Stomach (tissue), 8 donors: ENCODE measurements at regions not wholly inside any gene's neighbourhood (a gene's known extent, or its start where the extent isn't known, plus 50 kb on each side); places are given as distances from the start of the nearest gene placed in this dataset.

ENCODE experiments used
- DNase-seq, 2 donors: peaks; one replicate each; pipeline versions ENCODE4 v3.0.0 to v3.0.0-alpha.2; 2013 to 2019
- H3K27ac ChIP-seq, 5 donors: fragments of 200-600 bp in 4 of 5; sonication (generic) in 4 of 5; one replicate each; pipeline ENCODE4 v1.5.1; 2013 to 2019; ENCODE audit warnings: mild to moderate bottlenecking in 1 of 5, moderate library complexity in 1 of 5
- H3K27me3 ChIP-seq, 3 donors: fragments of 200-600 bp; sonication (generic); one replicate each; pipeline ENCODE4 v1.5.1; 2017 to 2019; ENCODE audit warnings: mixed run types in 1 of 3
- H3K36me3 ChIP-seq, 4 donors: fragments of 200-600 bp; sonication (generic); 1 replicate in 3 of 4; 2 replicates in 1 of 4; pipeline ENCODE4 v1.5.1; 2016 to 2019
- H3K4me1 ChIP-seq, 4 donors: fragments of 200-600 bp; sonication (generic); one replicate each; pipeline ENCODE4 v1.5.1; 2016 to 2019
- H3K4me3 ChIP-seq, 4 donors: fragments of 200-600 bp; sonication (generic) in 3 of 4; one replicate each; pipeline ENCODE4 v1.5.1; 2016 to 2019; ENCODE audit warnings: mild to moderate bottlenecking in 1 of 4
- H3K9me3 ChIP-seq, 4 donors: fragments of 200-600 bp; sonication (generic); one replicate each; pipeline ENCODE4 v1.5.1; 2016 to 2019
- CTCF ChIP-seq, 7 experiments: fragments of 450-650 bp in 4 of 7; fragments of 200-600 bp in 3 of 7; sonication (generic) in 3 of 7; IDR thresholded peaks; one replicate each; pipeline ENCODE4 v1.5.1; 2016 to 2019; ENCODE audit warnings: antibody characterized with exemption in 7 of 7, control low read depth in 2 of 7, mild to moderate bottlenecking in 1 of 7
- EP300 ChIP-seq: sonication (generic); formaldehyde crosslinking; IDR thresholded peaks from one replicate; pipeline ENCODE4 v1.6.1; 2017; ENCODE audit warnings: antibody characterized with exemption
- POLR2A ChIP-seq, 4 donors: fragments of 450-650 bp; IDR thresholded peaks; one replicate each; pipeline ENCODE4 v1.6.1; 2016; ENCODE audit warnings: antibody characterized with exemption in 4 of 4, control low read depth in 2 of 4, mild to moderate bottlenecking in 1 of 4, moderate library complexity in 1 of 4
- POLR2AphosphoS5 ChIP-seq, 3 donors: sonication (generic); formaldehyde crosslinking; IDR thresholded peaks; one replicate each; pipeline ENCODE4 v1.6.1; 2016; ENCODE audit warnings: antibody characterized with exemption in 3 of 3
- WGBS, 5 donors: extraction: QIAGEN DNeasy Blood & Tissue Kit in 3 of 5; methylation state at CpG; one replicate each; pipeline versions ENCODE4 v1.1.5 to v1.1.7; 2013 to 2018; 5-methylcytosine and 5-hydroxymethylcytosine counted together
- intact Hi-C: fragments of 100-400 bp; cut with DNase I; formaldehyde crosslinking; loops from one replicate; pipeline ENCODE4 v1.15.1; 2023; ENCODE audit warnings: low total_unique reads
- donor health status: healthy with polysubstance abuse.
- donor health status: Bipolar disorder and iron deficiency.
- donor health status: healthy.

GRCh38 chr11:27898166-27898565 lies 197.9 kb upstream of the BDNF start:
- H3K4me3 ChIP-seq, result no peak overlapping the region

DNA sequence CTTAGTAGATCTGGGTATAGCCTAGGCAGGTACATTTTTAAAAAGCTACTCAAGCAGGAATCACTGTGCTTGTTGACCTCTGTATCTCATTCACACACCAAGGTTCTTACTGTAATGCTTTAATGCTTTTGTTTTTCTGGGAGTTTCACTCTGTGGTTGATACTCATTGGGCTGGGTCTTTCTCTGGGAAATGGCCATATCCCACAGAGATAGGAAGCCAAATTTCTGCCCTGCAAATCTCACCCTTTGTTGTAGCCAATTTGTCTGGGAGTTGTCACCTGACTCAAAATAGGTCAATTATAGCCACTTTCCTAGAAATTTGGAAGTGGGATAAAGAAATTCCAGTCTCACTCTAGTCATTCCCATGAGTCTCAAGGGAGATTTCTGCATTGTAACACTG lies 195.8 kb upstream of the BDNF start:
- Histone ChIP-seq H3K9me3 (no peaks in the 10 kb centered on the region), H3K4me3 (no peak overlapping the region), H3K27ac (no peak overlapping the region), H3K36me3 (no peaks in the 10 kb centered on the region), H3K27me3 (no peaks in the 10 kb centered on the region), H3K4me1 (no peaks in the 10 kb centered on the region)
- no peak for TF ChIP-seq CTCF (IDR thresholded peaks at IDR 0.05)
- TF ChIP-seq POLR2A (IDR thresholded peaks at IDR 0.05), result no peak
- no peak for TF ChIP-seq POLR2AphosphoS5 (IDR thresholded peaks at IDR 0.05)
- TF ChIP-seq EP300, result no peak
- intact Hi-C loops, result no loop called here
- no peak for DNase-seq

More at GRCh38 chr11:27898166-27898565, 197.9 kb upstream of the BDNF start:
- Histone ChIP-seq H3K27ac (no peak overlapping the region), H3K9me3 (no peaks in the 10 kb centered on the region), H3K4me1 (no peaks in the 10 kb centered on the region), H3K36me3 (no peaks in the 10 kb centered on the region), H3K27me3 (no peaks in the 10 kb centered on the region)
- intact Hi-C loops, result no loop called here
- TF ChIP-seq CTCF (IDR thresholded peaks at IDR 0.05), result no peak
- TF ChIP-seq POLR2A (IDR thresholded peaks at IDR 0.05), result no peak
- no peak for TF ChIP-seq EP300
- no peak for TF ChIP-seq POLR2AphosphoS5 (IDR thresholded peaks at IDR 0.05)
- DNase-seq, result no peak
- WGBS, 5 donors, result 51 to 76% (median 69%) methylated on average over 2 of the region's 2 CpGs

DNA sequence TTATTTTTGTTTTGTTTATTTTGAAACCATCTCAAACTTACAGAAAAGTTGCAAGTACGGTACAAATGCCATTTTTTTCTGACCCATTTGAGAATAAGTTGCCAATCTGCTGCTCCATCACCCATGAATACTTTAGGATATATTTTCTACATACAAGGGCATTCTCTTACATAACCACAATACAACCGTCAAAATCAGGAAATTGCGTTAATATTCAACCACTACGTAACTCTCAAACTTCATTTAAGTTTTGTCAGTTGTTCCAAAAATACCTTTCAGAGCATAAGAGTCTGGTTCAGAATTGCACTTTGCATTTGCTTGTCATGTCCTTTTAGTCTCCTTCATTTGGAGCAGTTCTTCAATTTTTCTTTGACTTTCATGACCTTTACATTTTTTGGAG lies 194.3 kb upstream of the BDNF start:
- WGBS, 5 donors, result 68 to 85% (median 76%) methylated on average over 4 of the region's 4 CpGs
- intact Hi-C loops, result no loop called here

DNA sequence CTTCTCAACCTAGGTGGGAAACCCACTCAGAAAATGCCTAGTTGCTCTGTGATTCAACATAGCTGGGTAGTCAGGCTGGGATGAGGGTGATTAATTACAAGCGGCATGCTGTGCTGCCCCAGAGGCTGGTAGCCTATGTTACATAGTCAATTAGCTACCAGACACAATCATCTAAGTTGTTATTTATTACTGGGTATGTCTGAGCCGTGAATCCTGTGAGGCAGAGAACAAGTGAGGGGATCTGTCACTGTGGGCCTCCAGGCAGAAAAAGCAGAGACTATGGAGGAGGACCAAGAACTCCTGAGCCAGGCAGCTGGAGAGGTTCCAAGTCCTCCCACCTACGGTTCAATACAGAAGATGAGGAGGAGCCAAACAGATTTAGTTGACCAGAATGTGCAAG lies 186.6 kb upstream of the BDNF start:
- DNase-seq, result no peak
- Histone ChIP-seq H3K4me1 (peaks cover 0 to 6% (median 0%) of the 10 kb centered on the region in 4 donors), H3K27ac (no peak overlapping the region), H3K27me3 (no peaks in the 10 kb centered on the region), H3K9me3 (no peaks in the 10 kb centered on the region), H3K36me3 (no peaks in the 10 kb centered on the region), H3K4me3 (no peak overlapping the region)
- WGBS, 5 donors, result 43 to 68% (median 57%) methylated on average over 3 of the region's 3 CpGs
- intact Hi-C loops, result no loop called here
- TF ChIP-seq POLR2A (IDR thresholded peaks at IDR 0.05) (no peak), EP300 (no peak), POLR2AphosphoS5 (IDR thresholded peaks at IDR 0.05) (no peak), CTCF (IDR thresholded peaks at IDR 0.05) (no peak)

More for the DNA sequence above, 194.3 kb upstream of the BDNF start:
- DNase-seq, result no peak
- Histone ChIP-seq H3K9me3 (no peaks in the 10 kb centered on the region), H3K4me3 (no peak overlapping the region), H3K36me3 (no peaks in the 10 kb centered on the region), H3K27ac (no peak overlapping the region), H3K27me3 (no peaks in the 10 kb centered on the region), H3K4me1 (no peaks in the 10 kb centered on the region)
- TF ChIP-seq EP300, result no peak
- TF ChIP-seq POLR2A (IDR thresholded peaks at IDR 0.05), result no peak
- no peak for TF ChIP-seq POLR2AphosphoS5 (IDR thresholded peaks at IDR 0.05)
- TF ChIP-seq CTCF (IDR thresholded peaks at IDR 0.05), result no peak
